HepG2 (cell line): ENCODE measurements at regions not wholly inside any gene's neighbourhood (a gene's known extent, or its start where the extent isn't known, plus 50 kb on each side); places are given as distances from the start of the nearest gene placed in this dataset.

Experiments used
- ATAC-seq: fragments of 200-7000 bp; cut with Tn5 transposase; 3 replicates; pipeline ENCODE4 v1.9.1; 2020; ENCODE audit warnings: mild to moderate bottlenecking, moderate library complexity
- BruUV-seq: library from RNA; stranded (reverse); fragments of 400-500 nt; replicated peaks from 2 replicates; lab custom pipeline; 2021; lab: Mats Ljungman, UMichigan
- CTCF ChIA-PET: fragments of 300-600 bp; formaldehyde crosslinking; extraction: SDS; loops from one replicate; lab custom pipeline; 2021; ENCODE audit warnings: low total read pairs, inconsistent platforms, low intra/inter-chr PET ratio; lab: Yijun Ruan, JAX
- POLR2A ChIA-PET: fragments of 350-600 bp; sonication (Branson Sonifier 250); formaldehyde crosslinking; loops from one replicate; lab custom pipeline; 2020; ENCODE audit warnings: antibody characterized with exemption, inconsistent platforms; lab: Yijun Ruan, JAX
- DNase-seq: peaks from one replicate; pipeline ENCODE4 v3.0.0-alpha.2; 2015; ENCODE audit warnings: low spot score
- FAIRE-seq: peaks from 3 replicates; lab custom pipeline; 2011; peaks lifted over from hg19 to GRCh38; lab: Jason Lieb, UNC
- H2AFZ ChIP-seq: one replicate; pipeline ENCODE4 v1.6.1; 2011; ENCODE audit warnings: low read length, inconsistent platforms
- H3K27ac ChIP-seq: fragments of 300-600 bp; 3 replicates; pipeline ENCODE4 v1.8.0; 2011; ENCODE audit warnings: mixed run types, mild to moderate bottlenecking, mixed read lengths, low read length, inconsistent platforms; ENCODE audit not compliant: insufficient read depth; ENCODE audit errors: extremely low read length
- H3K27me3 ChIP-seq, 2 experiments: fragments of 200-600 bp in 1 of 2; 2 replicates in 1 of 2; 3 replicates in 1 of 2; pipeline versions ENCODE4 v1.6.0 to v1.8.0; 2011; ENCODE audit warnings: low read length in 2 of 2, mild to moderate bottlenecking in 2 of 2, moderate library complexity in 2 of 2, inconsistent platforms in 1 of 2; ENCODE audit not compliant: insufficient read depth in 2 of 2, control insufficient read depth in 1 of 2
- H3K36me3 ChIP-seq, 2 experiments: fragments of 200-600 bp in 1 of 2; replicated peaks in 1 of 2; 2 replicates in 1 of 2; 3 replicates in 1 of 2; pipeline versions ENCODE4 v1.5.1 to v1.8.0; 2011; ENCODE audit warnings: low read length in 2 of 2, inconsistent platforms in 1 of 2; ENCODE audit not compliant: insufficient read depth in 2 of 2, control insufficient read depth in 1 of 2
- H3K4me1 ChIP-seq: 2 replicates; pipeline ENCODE4 v1.5.1; 2012; ENCODE audit warnings: low read length, inconsistent platforms; ENCODE audit not compliant: insufficient read depth
- H3K4me2 ChIP-seq: 2 replicates; pipeline ENCODE4 v1.6.0; 2011; ENCODE audit warnings: low read depth, low read length, inconsistent platforms
- H3K4me3 ChIP-seq, 3 experiments: fragments of 200-600 bp in 1 of 3; sonication (generic), shearing (Covaris generic) in 1 of 3; replicated peaks in 1 of 3; 2 replicates each; pipeline ENCODE4 v1.5.1; 2011 to 2016; ENCODE audit warnings: low read length in 3 of 3, inconsistent platforms in 2 of 3, low read depth in 2 of 3, mild to moderate bottlenecking in 2 of 3, control low read depth in 1 of 3, mixed read lengths in 1 of 3; ENCODE audit not compliant: insufficient read depth in 1 of 3
- H3K79me2 ChIP-seq: one replicate; pipeline ENCODE4 v1.6.1; 2011; ENCODE audit warnings: low read length, inconsistent platforms; ENCODE audit not compliant: insufficient read depth
- H3K9ac ChIP-seq: 2 replicates; pipeline ENCODE4 v1.6.0; 2011; ENCODE audit warnings: mild to moderate bottlenecking, low read depth, low read length, inconsistent platforms; ENCODE audit not compliant: insufficient read depth
- H3K9me3 ChIP-seq: 2 replicates; pipeline ENCODE4 v1.5.1; 2012; ENCODE audit warnings: mild to moderate bottlenecking, low read length
- H4K20me1 ChIP-seq: 2 replicates; pipeline ENCODE4 v1.6.0; 2011; ENCODE audit warnings: inconsistent platforms, mild to moderate bottlenecking, low read length, moderate library complexity; ENCODE audit not compliant: insufficient read depth
- CHCHD3 ChIP-seq: sonication (generic); formaldehyde crosslinking; IDR thresholded peaks from 2 replicates; pipeline ENCODE4 v1.8.0; 2022; ENCODE audit warnings: mild to moderate bottlenecking, missing genetic modification reagents, moderate library complexity
- CREBL2 ChIP-seq: sonication (generic); formaldehyde crosslinking; IDR thresholded peaks from 2 replicates; pipeline ENCODE4 v1.8.1; 2023; ENCODE audit warnings: missing genetic modification reagents, mild to moderate bottlenecking, borderline replicate concordance
- ETV5 ChIP-seq: IDR thresholded peaks from 2 replicates; pipeline ENCODE4 v1.6.1; 2018; ENCODE audit warnings: missing biosample characterization, missing genetic modification reagents, inconsistent platforms, borderline replicate concordance
- FOXC1 ChIP-seq: sonication (generic); formaldehyde crosslinking; IDR thresholded peaks from 2 replicates; pipeline ENCODE4 v1.8.0; 2022; ENCODE audit warnings: mild to moderate bottlenecking, missing genetic modification reagents, borderline replicate concordance
- GTF3A ChIP-seq: sonication (generic); formaldehyde crosslinking; conservative IDR thresholded peaks from 2 replicates; pipeline ENCODE4 v1.4.0; 2020; ENCODE audit warnings: mild to moderate bottlenecking, missing genetic modification reagents
- HDAC2 ChIP-seq: sonication (generic); formaldehyde crosslinking; IDR thresholded peaks from 2 replicates; pipeline ENCODE4 v1.4.0; 2020; ENCODE audit warnings: missing genetic modification reagents
- NR2F1 ChIP-seq, 2 experiments: fragments of 450-650 bp in 1 of 2; formaldehyde crosslinking in 1 of 2; IDR thresholded peaks; 2 replicates each; pipeline versions ENCODE4 v1.5.0 to v1.6.1; 2016 to 2020; ENCODE audit warnings: mild to moderate bottlenecking in 1 of 2, missing compliant biosample characterization in 1 of 2, missing genetic modification reagents in 1 of 2, moderate library complexity in 1 of 2
- PLSCR1 ChIP-seq: sonication (generic); formaldehyde crosslinking; IDR thresholded peaks from 2 replicates; pipeline ENCODE4 v1.5.0; 2020; ENCODE audit warnings: missing genetic modification reagents, mild to moderate bottlenecking, borderline replicate concordance
- RAD51 ChIP-seq: fragments of 450-650 bp; IDR thresholded peaks from 2 replicates; pipeline ENCODE4 v1.6.1; 2016; ENCODE audit warnings: borderline replicate concordance
- RBFOX2 ChIP-seq: fragments of 200-400 bp; formaldehyde crosslinking; IDR thresholded peaks from 2 replicates; pipeline ENCODE4 v1.6.1; 2017; ENCODE audit warnings: low read depth, mild to moderate bottlenecking, low read length
- TEAD3 ChIP-seq: optimal IDR thresholded peaks from 2 replicates; pipeline ENCODE3; 2016; ENCODE audit warnings: borderline replicate concordance
- ZBTB44 ChIP-seq: sonication (generic); formaldehyde crosslinking; IDR thresholded peaks from 2 replicates; pipeline ENCODE4 v1.4.0; 2020; ENCODE audit warnings: missing genetic modification reagents
- ZNF468 ChIP-seq: sonication (generic); formaldehyde crosslinking; IDR thresholded peaks from 2 replicates; pipeline ENCODE4 v1.8.0; 2022; ENCODE audit warnings: mild to moderate bottlenecking, moderate library complexity, missing genetic modification reagents
- ZNF670 ChIP-seq: sonication (generic); formaldehyde crosslinking; IDR thresholded peaks from 2 replicates; pipeline ENCODE4 v1.8.0; 2022; ENCODE audit warnings: mild to moderate bottlenecking, missing genetic modification reagents, borderline replicate concordance
- ZNF713 ChIP-seq: sonication (generic); formaldehyde crosslinking; IDR thresholded peaks from 2 replicates; pipeline ENCODE4 v1.4.0; 2020; ENCODE audit warnings: mild to moderate bottlenecking, missing genetic modification reagents
- WGBS: methylation state at CpG from one replicate; pipeline ENCODE4 v1.1.6; 2017; ENCODE audit warnings: low lambda C conversion rate; 5-methylcytosine and 5-hydroxymethylcytosine counted together
- in situ Hi-C: cut with HindIII; loops from 2 replicates; pipeline ENCODE4 v1.10.0; 2017; ENCODE audit warnings: low pct_unique_long_range_greater_than_20kb; ENCODE audit not compliant: extremely low pct_ligation_motif_present
- intact Hi-C: fragments of 100-400 bp; cut with micrococcal nuclease; formaldehyde crosslinking; loops from one replicate; pipeline ENCODE4 v1.10.0; 2022; ENCODE audit not compliant: unreplicated experiment

GRCh38 chr10:10935032-10935431, 82.6 kb upstream of the CELF2 start:
- Histone ChIP-seq H3K36me3 (no peaks in the 10 kb centered on the region), H2AFZ (no peak overlapping the region), H3K4me2 (no peak overlapping the region), H3K79me2 (no peaks in the 10 kb centered on the region), H3K27me3 (no peaks in the 10 kb centered on the region), H3K9me3 (no peaks in the 10 kb centered on the region), H3K27ac (no peak overlapping the region), H3K9ac (no peak overlapping the region), H3K4me3 (no peak overlapping the region), H4K20me1 (no peaks in the 10 kb centered on the region), H3K4me1 (no peaks in the 10 kb centered on the region)
- no peak for FAIRE-seq
- intact Hi-C loops (no loop called here), in situ Hi-C loops (no loop called here)
- BruUV-seq: no TSS peak
- ChIA-PET CTCF (no interaction called here), POLR2A (no interaction called here)
- 0% methylated on average over 4 of the region's 4 CpGs for WGBS
- DNase-seq: no peak
- TF ChIP-seq CHCHD3 (CRISPR knock-in tag): no peak
- TF ChIP-seq ZBTB44 (CRISPR knock-in tag): no peak
- TF ChIP-seq RBFOX2: no peak
- no peak for TF ChIP-seq ETV5
- TF ChIP-seq NR2F1 (CRISPR knock-in tag; IDR thresholded peaks at IDR 0.05): no peak
- no peak for TF ChIP-seq ZNF670
- TF ChIP-seq GTF3A (CRISPR knock-in tag): no peak
- TF ChIP-seq RAD51: no peak
- no peak for TF ChIP-seq PLSCR1 (CRISPR knock-in tag)
- TF ChIP-seq FOXC1 (CRISPR knock-in tag): no peak
- TF ChIP-seq ZNF468: no peak
- no peak for TF ChIP-seq CREBL2
- TF ChIP-seq ZNF713: no peak
- TF ChIP-seq TEAD3 (CRISPR knock-in tag): no peak
- TF ChIP-seq HDAC2 (CRISPR knock-in tag): no peak
- ATAC-seq: no peak
